Nephron progenitor cell (in vitro differentiated cells): ENCODE measurements at regions not wholly inside any gene's neighbourhood (a gene's known extent, or its start where the extent isn't known, plus 50 kb on each side); places are given as distances from the start of the nearest gene placed in this dataset.

Source experiments
- DNase-seq: peaks from one replicate; pipeline ENCODE4 v3.0.0; 2021
- H3K27ac Mint-ChIP-seq: 2 replicates; pipeline ENCODE4 v1.8.0; 2021; ENCODE audit warnings: mild to moderate bottlenecking, moderate library complexity, mixed read lengths
- H3K27me3 Mint-ChIP-seq: 2 replicates; pipeline ENCODE4 v1.8.0; 2021; ENCODE audit warnings: mild to moderate bottlenecking, low read depth, mixed read lengths; ENCODE audit not compliant: poor library complexity
- H3K36me3 Mint-ChIP-seq: 2 replicates; pipeline ENCODE4 v1.8.0; 2021; ENCODE audit warnings: low read depth, mixed read lengths
- H3K4me1 Mint-ChIP-seq: 2 replicates; pipeline ENCODE4 v1.8.0; 2021; ENCODE audit warnings: mixed read lengths
- H3K4me3 Mint-ChIP-seq: 2 replicates; pipeline ENCODE4 v1.8.0; 2021; ENCODE audit warnings: mild to moderate bottlenecking, moderate library complexity, mixed read lengths
- H3K9me3 Mint-ChIP-seq: 2 replicates; pipeline ENCODE4 v1.8.0; 2021; ENCODE audit warnings: mild to moderate bottlenecking, moderate library complexity, mixed read lengths
- TF ChIP-seq, protein P1 (sequence below): fragments of 200-600 bp; sonication (generic); IDR thresholded peaks from 2 replicates; pipeline ENCODE4 v1.5.0; 2021; ENCODE audit warnings: antibody characterized with exemption

DNA sequence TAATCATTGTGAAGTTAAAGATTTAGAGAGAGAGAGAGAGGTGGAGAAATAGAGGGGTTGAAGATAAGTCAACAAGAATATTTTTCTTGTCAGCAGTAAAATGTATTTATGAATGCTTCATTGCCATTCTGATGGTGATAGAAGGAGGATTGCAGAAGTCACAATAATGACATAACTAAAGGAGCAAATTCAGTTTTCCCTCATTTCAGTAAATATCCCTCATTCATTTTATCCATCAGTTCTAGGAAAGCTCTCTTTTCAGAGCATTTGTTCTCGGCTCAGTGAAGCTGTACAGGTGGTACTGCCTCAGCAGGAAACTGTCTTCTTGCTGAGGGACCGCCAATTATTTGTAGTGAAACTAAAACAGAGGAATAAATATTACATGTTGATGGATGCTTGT lies 681.4 kb downstream of the CETN3 start:
- H3K27ac Mint-ChIP-seq, result no peak overlapping the region
- TF ChIP-seq, protein P1, sequence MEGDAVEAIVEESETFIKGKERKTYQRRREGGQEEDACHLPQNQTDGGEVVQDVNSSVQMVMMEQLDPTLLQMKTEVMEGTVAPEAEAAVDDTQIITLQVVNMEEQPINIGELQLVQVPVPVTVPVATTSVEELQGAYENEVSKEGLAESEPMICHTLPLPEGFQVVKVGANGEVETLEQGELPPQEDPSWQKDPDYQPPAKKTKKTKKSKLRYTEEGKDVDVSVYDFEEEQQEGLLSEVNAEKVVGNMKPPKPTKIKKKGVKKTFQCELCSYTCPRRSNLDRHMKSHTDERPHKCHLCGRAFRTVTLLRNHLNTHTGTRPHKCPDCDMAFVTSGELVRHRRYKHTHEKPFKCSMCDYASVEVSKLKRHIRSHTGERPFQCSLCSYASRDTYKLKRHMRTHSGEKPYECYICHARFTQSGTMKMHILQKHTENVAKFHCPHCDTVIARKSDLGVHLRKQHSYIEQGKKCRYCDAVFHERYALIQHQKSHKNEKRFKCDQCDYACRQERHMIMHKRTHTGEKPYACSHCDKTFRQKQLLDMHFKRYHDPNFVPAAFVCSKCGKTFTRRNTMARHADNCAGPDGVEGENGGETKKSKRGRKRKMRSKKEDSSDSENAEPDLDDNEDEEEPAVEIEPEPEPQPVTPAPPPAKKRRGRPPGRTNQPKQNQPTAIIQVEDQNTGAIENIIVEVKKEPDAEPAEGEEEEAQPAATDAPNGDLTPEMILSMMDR, result no peak
- H3K9me3 Mint-ChIP-seq, result no peaks in the 10 kb centered on the region
- H3K4me3 Mint-ChIP-seq, result no peak overlapping the region
- H3K27me3 Mint-ChIP-seq, result no peaks in the 10 kb centered on the region
- H3K4me1 Mint-ChIP-seq, result no peaks in the 10 kb centered on the region
- no peak for DNase-seq
- no peaks in the 10 kb centered on the region for H3K36me3 Mint-ChIP-seq

DNA sequence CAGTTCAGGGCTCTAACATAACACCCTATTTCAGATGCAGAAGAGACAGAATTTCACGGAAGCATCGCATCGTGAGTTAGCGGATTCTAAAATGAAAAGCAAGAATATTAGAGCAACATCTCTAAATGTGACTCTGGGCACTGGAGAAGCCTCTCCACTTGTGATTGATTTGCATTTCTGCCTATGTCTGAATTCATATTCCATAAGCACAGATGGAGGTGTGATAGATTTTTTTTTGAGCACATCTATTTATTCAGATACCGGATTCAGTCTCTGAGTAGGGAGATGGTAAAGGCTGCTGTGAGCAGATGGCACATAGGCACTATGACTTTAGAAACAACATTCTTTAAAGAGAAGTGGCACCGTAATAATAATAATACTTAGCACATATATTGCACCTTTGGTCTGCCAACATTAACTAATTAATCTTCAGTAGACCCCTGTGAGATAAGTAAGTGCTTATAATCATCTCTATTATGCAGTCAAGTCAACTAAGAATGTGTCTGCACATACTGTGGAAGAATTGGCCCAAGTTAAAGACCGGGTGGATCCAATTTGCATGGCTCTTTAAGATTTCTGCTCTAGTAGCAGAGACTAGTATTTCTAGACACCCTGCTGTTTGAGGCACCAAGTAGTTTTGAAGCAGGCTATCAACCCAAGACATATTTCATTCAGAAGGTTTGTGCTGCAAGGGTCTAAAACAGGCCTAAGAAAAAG lies 685.0 kb downstream of the CETN3 start:
- Mint-ChIP-seq H3K27me3 (no peaks in the 10 kb centered on the region), H3K4me1 (no peaks in the 10 kb centered on the region), H3K27ac (no peak overlapping the region), H3K9me3 (no peaks in the 10 kb centered on the region), H3K36me3 (no peaks in the 10 kb centered on the region), H3K4me3 (no peak overlapping the region)
- TF ChIP-seq, protein P1, result no peak
- no peak for DNase-seq

GRCh38 chr5:89723907-89724306 lies 685.6 kb downstream of the CETN3 start:
- TF ChIP-seq, protein P1, result no peak
- no peaks in the 10 kb centered on the region for H3K9me3 Mint-ChIP-seq
- DNase-seq, result no peak
- H3K36me3 Mint-ChIP-seq, result no peaks in the 10 kb centered on the region
- H3K27me3 Mint-ChIP-seq, result no peaks in the 10 kb centered on the region
- H3K4me3 Mint-ChIP-seq, result no peak overlapping the region
- no peak overlapping the region for H3K27ac Mint-ChIP-seq
- H3K4me1 Mint-ChIP-seq, result no peaks in the 10 kb centered on the region

DNA sequence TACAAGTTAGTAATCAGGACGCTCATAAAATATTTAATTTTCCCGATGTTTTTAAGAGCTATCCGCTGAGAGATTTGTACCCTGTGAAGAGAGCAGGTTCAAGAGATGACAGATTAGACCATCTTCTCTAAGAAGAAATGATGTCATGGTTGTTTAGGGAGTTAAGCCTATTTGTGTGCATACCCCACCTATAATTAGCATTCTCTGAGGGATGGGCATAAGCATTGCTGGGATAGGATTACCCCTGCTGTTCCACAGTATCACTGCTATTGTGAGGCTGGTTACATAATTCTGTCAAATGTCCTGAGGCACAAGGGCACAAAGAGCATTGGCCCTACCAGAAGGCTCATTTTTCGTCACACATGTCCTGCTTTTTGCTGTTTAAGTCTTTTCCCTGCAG lies 687.0 kb downstream of the CETN3 start:
- Mint-ChIP-seq H3K4me1 (no peaks in the 10 kb centered on the region), H3K36me3 (no peaks in the 10 kb centered on the region), H3K4me3 (no peak overlapping the region), H3K27ac (no peak overlapping the region), H3K9me3 (no peaks in the 10 kb centered on the region), H3K27me3 (no peaks in the 10 kb centered on the region)
- TF ChIP-seq, protein P1, result no peak
- no peak for DNase-seq

DNA sequence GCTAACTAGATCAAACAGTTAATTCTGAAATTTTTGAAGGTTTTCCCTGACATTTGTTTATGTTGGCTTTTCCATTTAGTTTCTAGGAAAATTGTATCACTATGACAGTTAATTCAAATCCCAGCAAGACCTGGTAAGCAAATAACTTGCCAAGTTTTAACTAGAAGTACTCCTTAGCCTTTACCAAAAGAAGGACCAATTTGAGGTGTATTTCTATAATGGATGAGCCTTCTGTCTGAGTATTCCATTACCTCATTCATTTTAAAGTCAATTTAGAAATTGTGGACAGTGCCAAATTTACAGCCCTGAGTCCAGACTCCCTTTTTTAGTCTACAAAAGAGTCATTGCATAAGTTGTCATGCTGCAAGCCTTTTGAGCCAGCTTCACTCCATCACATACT lies 687.6 kb downstream of the CETN3 start:
- TF ChIP-seq, protein P1, result no peak
- Mint-ChIP-seq H3K9me3 (no peaks in the 10 kb centered on the region), H3K4me3 (no peak overlapping the region), H3K4me1 (no peaks in the 10 kb centered on the region), H3K27me3 (no peaks in the 10 kb centered on the region), H3K36me3 (no peaks in the 10 kb centered on the region), H3K27ac (no peak overlapping the region)
- no peak for DNase-seq

- H3K27ac Mint-ChIP-seq, result no peak overlapping the region
- H3K9me3 Mint-ChIP-seq, result no peaks in the 10 kb centered on the region
- H3K4me1 Mint-ChIP-seq, result no peaks in the 10 kb centered on the region
- TF ChIP-seq, protein P1, result no peak
- no peak overlapping the region for H3K4me3 Mint-ChIP-seq
- H3K27me3 Mint-ChIP-seq, result no peaks in the 10 kb centered on the region
- no peaks in the 10 kb centered on the region for H3K36me3 Mint-ChIP-seq
- no peak for DNase-seq
These were observed 688.2 kb downstream of the CETN3 start for GRCh38 chr5:89721353-89721752.
